Neural progenitor cell (in vitro differentiated cells): ENCODE measurements at regions not wholly inside any gene's neighbourhood (a gene's known extent, or its start where the extent isn't known, plus 50 kb on each side); places are given as distances from the start of the nearest gene placed in this dataset.
A peak's percentile ranks its signal among the peaks of the same experiment; 100 is the strongest.

Source experiments
- DNase-seq: peaks from one replicate; pipeline ENCODE4 v3.0.0-alpha.2; 2016; ENCODE audit warnings: low spot score
- H2AFZ ChIP-seq: fragments of 200-600 bp; sonication (generic); replicated peaks from 2 replicates; pipeline ENCODE4 v1.6.1; 2016; ENCODE audit warnings: antibody characterized with exemption
- H3F3A ChIP-seq: fragments of 200-600 bp; sonication (generic); 2 replicates; pipeline ENCODE4 v1.6.1; 2016; ENCODE audit warnings: antibody characterized with exemption, low read depth
- H3K27ac ChIP-seq: fragments of 200-600 bp; sonication (generic); 2 replicates; pipeline ENCODE4 v1.5.1; 2016; ENCODE audit warnings: mild to moderate bottlenecking
- H3K27me3 ChIP-seq: fragments of 200-600 bp; sonication (generic); 2 replicates; pipeline ENCODE4 v1.6.1; 2016; ENCODE audit warnings: mild to moderate bottlenecking, moderate library complexity
- H3K36me3 ChIP-seq: fragments of 200-600 bp; sonication (generic); 2 replicates; pipeline ENCODE4 v1.5.1; 2016
- H3K4me1 ChIP-seq: fragments of 200-600 bp; sonication (generic); 2 replicates; pipeline ENCODE4 v1.6.1; 2016; ENCODE audit warnings: mixed run types
- H3K4me2 ChIP-seq: fragments of 200-600 bp; sonication (generic); 2 replicates; pipeline ENCODE4 v1.6.1; 2016
- H3K4me3 ChIP-seq: fragments of 200-600 bp; sonication (generic); 2 replicates; pipeline ENCODE4 v1.5.1; 2016
- H3K79me2 ChIP-seq: fragments of 200-600 bp; sonication (generic); 2 replicates; pipeline ENCODE4 v1.6.1; 2016; ENCODE audit warnings: low read depth
- H3K9ac ChIP-seq: fragments of 200-600 bp; sonication (generic); 2 replicates; pipeline ENCODE4 v1.6.1; 2016
- H3K9me3 ChIP-seq: fragments of 200-600 bp; sonication (generic); 2 replicates; pipeline ENCODE4 v1.5.1; 2016; ENCODE audit warnings: low read depth
- H4K20me1 ChIP-seq: fragments of 200-600 bp; sonication (generic); 2 replicates; pipeline ENCODE4 v1.6.1; 2016; ENCODE audit warnings: low read depth
- H3K27ac Mint-ChIP-seq: 3 replicates; pipeline ENCODE4 v1.8.0; 2021; ENCODE audit warnings: mixed read lengths
- H3K27me3 Mint-ChIP-seq: 2 replicates; pipeline ENCODE4 v1.8.0; 2022; ENCODE audit warnings: low read depth, mild to moderate bottlenecking, inconsistent platforms, moderate library complexity, mixed read lengths; ENCODE audit not compliant: insufficient read depth
- H3K36me3 Mint-ChIP-seq: 3 replicates; pipeline ENCODE4 v1.8.0; 2021; ENCODE audit warnings: mixed read lengths
- H3K4me1 Mint-ChIP-seq: 3 replicates; pipeline ENCODE4 v1.8.0; 2021; ENCODE audit warnings: mixed read lengths
- H3K4me3 Mint-ChIP-seq: 3 replicates; pipeline ENCODE4 v1.8.0; 2021; ENCODE audit warnings: mild to moderate bottlenecking, moderate library complexity, mixed read lengths
- H3K9me3 Mint-ChIP-seq: 3 replicates; pipeline ENCODE4 v1.8.0; 2020; ENCODE audit warnings: mixed read lengths
- CTCF ChIP-seq: fragments of 200-600 bp; sonication (generic); IDR thresholded peaks from 2 replicates; pipeline ENCODE4 v1.5.1; 2017; ENCODE audit warnings: antibody characterized with exemption, mild to moderate bottlenecking
- EZH2 ChIP-seq: fragments of 200-600 bp; sonication (generic); IDR thresholded peaks from 2 replicates; pipeline ENCODE4 v1.6.1; 2017; ENCODE audit warnings: antibody characterized with exemption, mild to moderate bottlenecking, moderate library complexity
- EZH2phosphoT487 ChIP-seq: fragments of 200-600 bp; sonication (generic); IDR thresholded peaks from 2 replicates; pipeline ENCODE4 v1.6.1; 2017; ENCODE audit warnings: antibody characterized with exemption

GRCh38 chr5:170448221-170448620, 55.6 kb upstream of the KCNIP1 start:
- Mint-ChIP-seq H3K27ac (no peak overlapping the region), H3K4me3 (no peak overlapping the region), H3K9me3 (peaks cover 10% of the 10 kb centered on the region), H3K27me3 (peaks cover 10% of the 10 kb centered on the region), H3K36me3 (no peaks in the 10 kb centered on the region), H3K4me1 (peaks cover 57% of the 10 kb centered on the region)
- Histone ChIP-seq H3K9ac (no peak overlapping the region), H3K4me1 (peaks cover 25% of the 10 kb centered on the region), H3K4me2 (no peak overlapping the region), H3K79me2 (no peaks in the 10 kb centered on the region), H3K4me3 (no peak overlapping the region), H3K9me3 (no peaks in the 10 kb centered on the region), H3F3A (peaks cover 19% of the 10 kb centered on the region), H3K36me3 (no peaks in the 10 kb centered on the region), H3K27me3 (no peaks in the 10 kb centered on the region), H2AFZ (no peak overlapping the region), H4K20me1 (no peaks in the 10 kb centered on the region), H3K27ac (no peak overlapping the region)
- DNase-seq: no peak
- TF ChIP-seq EZH2 (no peak), CTCF (no peak), EZH2phosphoT487 (no peak)

DNA sequence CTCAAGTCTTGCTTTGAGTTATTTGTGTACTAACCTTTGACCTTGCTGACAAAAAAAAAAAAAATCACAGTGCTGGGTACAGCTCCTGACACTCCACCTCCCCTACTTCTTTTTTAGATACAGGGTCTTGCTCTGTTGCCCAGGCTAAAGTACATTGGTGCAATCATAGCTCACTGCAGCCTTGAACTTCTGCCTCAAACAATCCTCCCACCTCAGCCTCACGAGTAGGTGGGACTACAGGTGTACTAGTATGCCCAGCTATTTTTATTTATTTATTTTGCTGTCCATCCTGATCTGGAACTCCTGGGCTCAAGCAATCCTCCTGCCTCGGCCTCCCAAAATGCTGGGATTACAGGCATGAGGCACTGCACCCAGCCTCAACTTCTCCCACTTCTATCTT, 57.2 kb upstream of the KCNMB1 start:
- no peak overlapping the region for H2AFZ ChIP-seq
- H3K27me3 ChIP-seq: no peaks in the 10 kb centered on the region
- Mint-ChIP-seq H3K9me3 (peaks cover 10% of the 10 kb centered on the region), H3K36me3 (no peaks in the 10 kb centered on the region), H3K4me1 (peaks cover 67% of the 10 kb centered on the region), H3K4me3 (no peak overlapping the region), H3K27me3 (peaks cover 12% of the 10 kb centered on the region), H3K27ac (no peak overlapping the region)
- no peak overlapping the region for H3K4me3 ChIP-seq
- no peaks in the 10 kb centered on the region for H3K9me3 ChIP-seq
- no peaks in the 10 kb centered on the region for H3K79me2 ChIP-seq
- H4K20me1 ChIP-seq: no peaks in the 10 kb centered on the region
- H3K4me2 ChIP-seq: no peak overlapping the region
- peaks cover 32% of the 10 kb centered on the region for H3K4me1 ChIP-seq
- no peak for TF ChIP-seq CTCF
- no peak for TF ChIP-seq EZH2
- no peak for TF ChIP-seq EZH2phosphoT487
- H3K27ac ChIP-seq: no peak overlapping the region
- no peaks in the 10 kb centered on the region for H3K36me3 ChIP-seq
- no peak for DNase-seq
- H3K9ac ChIP-seq: no peak overlapping the region
- peaks cover 19% of the 10 kb centered on the region for H3F3A ChIP-seq

GRCh38 chr5:170445936-170446335, 56.8 kb upstream of the KCNMB1 start:
- Mint-ChIP-seq H3K9me3 (peaks cover 10% of the 10 kb centered on the region), H3K27ac (peak overlapping the region; percentile 18), H3K27me3 (peaks cover 12% of the 10 kb centered on the region), H3K4me3 (no peak overlapping the region), H3K36me3 (no peaks in the 10 kb centered on the region), H3K4me1 (peaks cover 68% of the 10 kb centered on the region)
- H3K79me2 ChIP-seq: no peaks in the 10 kb centered on the region
- TF ChIP-seq EZH2phosphoT487 (no peak), CTCF (no peak), EZH2 (no peak)
- no peak overlapping the region for H2AFZ ChIP-seq
- no peak overlapping the region for H3K4me2 ChIP-seq
- H3K27ac ChIP-seq: no peak overlapping the region
- H3K27me3 ChIP-seq: no peaks in the 10 kb centered on the region
- DNase-seq: no peak
- no peaks in the 10 kb centered on the region for H3K9me3 ChIP-seq
- H4K20me1 ChIP-seq: no peaks in the 10 kb centered on the region
- H3K36me3 ChIP-seq: no peaks in the 10 kb centered on the region
- no peak overlapping the region for H3K4me3 ChIP-seq
- peaks cover 34% of the 10 kb centered on the region for H3K4me1 ChIP-seq
- peaks cover 19% of the 10 kb centered on the region for H3F3A ChIP-seq
- H3K9ac ChIP-seq: no peak overlapping the region
